AG09309 (cell line): ENCODE measurements at regions not wholly inside any gene's neighbourhood (a gene's known extent, or its start where the extent isn't known, plus 50 kb on each side); places are given as distances from the start of the nearest gene placed in this dataset.

ENCODE experiments used
- DNase-seq: peaks from one replicate; pipeline ENCODE4 v3.0.0-alpha.2; 2010; ENCODE audit warnings: low read depth
- H3K4me3 ChIP-seq: 2 replicates; pipeline ENCODE4 v1.5.1; 2011; ENCODE audit warnings: mild to moderate bottlenecking, low read depth, low read length, moderate library complexity; ENCODE audit not compliant: control insufficient read depth
- TF ChIP-seq, protein P1 (sequence below): IDR thresholded peaks from 2 replicates; pipeline ENCODE4 v1.5.1; 2011; ENCODE audit warnings: mild to moderate bottlenecking, low read depth, low read length, inconsistent platforms; ENCODE audit not compliant: insufficient read depth, control insufficient read depth; ENCODE audit errors: missing control alignments

DNA sequence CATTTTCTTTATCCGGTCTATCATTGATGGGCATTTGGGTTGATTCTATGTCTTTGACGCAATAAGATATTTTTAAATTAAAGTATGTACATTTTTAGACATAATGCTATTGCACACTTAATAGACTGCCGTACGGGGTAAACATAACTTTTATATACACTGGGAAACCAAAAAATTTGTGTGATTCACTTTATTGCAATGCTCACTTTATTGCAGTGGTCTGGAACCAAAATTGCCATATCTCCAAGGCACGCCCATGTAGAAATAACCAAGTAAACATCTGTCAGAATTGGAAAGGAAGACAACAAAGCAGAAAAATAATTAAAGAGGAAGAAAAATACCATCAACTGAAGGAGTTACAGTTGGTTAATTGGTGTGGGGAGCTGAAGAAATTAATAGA lies 205.8 kb upstream of the CTAGE1 start:
- H3K4me3 ChIP-seq = no peak overlapping the region
- DNase-seq = no peak
- TF ChIP-seq, protein P1, sequence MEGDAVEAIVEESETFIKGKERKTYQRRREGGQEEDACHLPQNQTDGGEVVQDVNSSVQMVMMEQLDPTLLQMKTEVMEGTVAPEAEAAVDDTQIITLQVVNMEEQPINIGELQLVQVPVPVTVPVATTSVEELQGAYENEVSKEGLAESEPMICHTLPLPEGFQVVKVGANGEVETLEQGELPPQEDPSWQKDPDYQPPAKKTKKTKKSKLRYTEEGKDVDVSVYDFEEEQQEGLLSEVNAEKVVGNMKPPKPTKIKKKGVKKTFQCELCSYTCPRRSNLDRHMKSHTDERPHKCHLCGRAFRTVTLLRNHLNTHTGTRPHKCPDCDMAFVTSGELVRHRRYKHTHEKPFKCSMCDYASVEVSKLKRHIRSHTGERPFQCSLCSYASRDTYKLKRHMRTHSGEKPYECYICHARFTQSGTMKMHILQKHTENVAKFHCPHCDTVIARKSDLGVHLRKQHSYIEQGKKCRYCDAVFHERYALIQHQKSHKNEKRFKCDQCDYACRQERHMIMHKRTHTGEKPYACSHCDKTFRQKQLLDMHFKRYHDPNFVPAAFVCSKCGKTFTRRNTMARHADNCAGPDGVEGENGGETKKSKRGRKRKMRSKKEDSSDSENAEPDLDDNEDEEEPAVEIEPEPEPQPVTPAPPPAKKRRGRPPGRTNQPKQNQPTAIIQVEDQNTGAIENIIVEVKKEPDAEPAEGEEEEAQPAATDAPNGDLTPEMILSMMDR = no peak

DNA sequence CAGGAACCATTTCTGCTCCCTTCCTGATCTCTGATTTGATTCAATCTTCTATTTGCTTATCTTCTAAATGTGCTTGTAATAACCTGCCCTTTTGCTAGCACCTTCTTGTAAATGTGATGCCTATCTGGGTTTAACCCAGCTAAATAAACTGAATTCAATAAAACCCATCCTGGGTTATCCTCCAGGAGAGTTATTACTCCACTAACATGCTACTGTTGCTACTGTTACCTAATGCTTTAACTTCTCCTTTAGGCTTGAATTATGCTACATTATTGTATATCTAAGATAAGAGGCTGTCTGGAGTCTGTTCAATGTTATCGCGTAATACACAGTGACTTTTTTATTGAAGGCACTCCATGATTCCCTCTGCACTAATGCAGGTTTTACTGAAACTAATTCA lies 206.5 kb upstream of the CTAGE1 start:
- DNase-seq = no peak
- H3K4me3 ChIP-seq = no peak overlapping the region
- TF ChIP-seq, protein P1 = no peak

DNA sequence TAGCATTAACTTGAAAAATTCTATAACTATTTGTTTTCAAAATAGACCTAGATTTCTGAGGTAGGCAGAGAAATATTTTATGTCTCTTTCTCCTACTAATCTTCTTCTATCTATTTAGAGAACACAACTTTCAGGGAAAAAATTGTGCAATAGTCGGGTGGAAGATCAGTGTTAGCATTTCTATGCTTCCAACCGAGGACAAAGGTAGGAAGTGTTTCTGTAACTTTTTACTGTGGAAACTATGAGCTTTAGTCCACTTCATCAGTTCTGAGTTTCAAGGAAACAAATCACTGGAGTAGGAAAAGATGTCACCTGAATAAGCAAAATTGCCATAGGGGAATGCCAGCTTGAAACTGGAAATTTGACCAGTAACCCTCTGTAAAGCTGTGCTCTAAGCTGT lies 207.7 kb upstream of the CTAGE1 start:
- TF ChIP-seq, protein P1 = no peak
- no peak overlapping the region for H3K4me3 ChIP-seq
- DNase-seq = no peak

DNA sequence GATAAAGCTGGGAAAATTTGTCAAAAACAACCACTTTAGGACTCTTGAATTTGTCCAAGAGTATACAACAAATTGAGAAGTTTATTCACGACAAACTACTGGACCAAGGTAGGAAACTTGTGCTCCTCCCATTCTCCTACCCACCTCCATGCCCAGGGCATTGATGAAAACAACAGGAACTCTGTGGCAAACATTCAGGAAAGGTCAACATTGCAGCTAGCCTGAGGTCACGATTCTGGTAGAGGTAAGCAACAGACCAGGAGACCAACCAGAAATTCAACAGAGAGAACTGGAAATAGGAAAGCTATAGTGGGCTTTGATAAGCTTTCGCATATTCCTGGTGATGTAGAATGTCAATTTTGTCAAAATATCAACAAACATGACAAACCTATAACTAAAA lies 209.1 kb upstream of the CTAGE1 start:
- H3K4me3 ChIP-seq = no peak overlapping the region
- TF ChIP-seq, protein P1 = no peak
- no peak for DNase-seq

DNA sequence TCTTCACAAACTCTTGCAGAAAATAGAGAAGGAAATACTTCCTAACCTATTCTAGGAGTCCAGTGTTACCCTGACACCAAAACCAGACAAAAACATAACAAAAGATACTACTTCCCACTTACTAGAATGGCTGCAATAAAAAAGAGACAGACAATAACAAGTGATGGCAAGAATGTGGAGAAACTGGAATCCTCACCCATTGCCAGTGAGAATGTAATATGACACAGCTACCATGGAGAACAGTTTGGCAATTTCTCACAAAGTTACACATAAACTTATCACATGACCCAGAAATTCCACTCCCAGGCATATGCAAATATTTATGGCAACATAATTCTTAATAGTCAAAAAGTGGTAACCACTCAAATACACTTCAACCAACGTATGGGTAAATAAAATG lies 209.8 kb upstream of the CTAGE1 start:
- no peak for DNase-seq
- TF ChIP-seq, protein P1 = no peak
- no peak overlapping the region for H3K4me3 ChIP-seq

DNA sequence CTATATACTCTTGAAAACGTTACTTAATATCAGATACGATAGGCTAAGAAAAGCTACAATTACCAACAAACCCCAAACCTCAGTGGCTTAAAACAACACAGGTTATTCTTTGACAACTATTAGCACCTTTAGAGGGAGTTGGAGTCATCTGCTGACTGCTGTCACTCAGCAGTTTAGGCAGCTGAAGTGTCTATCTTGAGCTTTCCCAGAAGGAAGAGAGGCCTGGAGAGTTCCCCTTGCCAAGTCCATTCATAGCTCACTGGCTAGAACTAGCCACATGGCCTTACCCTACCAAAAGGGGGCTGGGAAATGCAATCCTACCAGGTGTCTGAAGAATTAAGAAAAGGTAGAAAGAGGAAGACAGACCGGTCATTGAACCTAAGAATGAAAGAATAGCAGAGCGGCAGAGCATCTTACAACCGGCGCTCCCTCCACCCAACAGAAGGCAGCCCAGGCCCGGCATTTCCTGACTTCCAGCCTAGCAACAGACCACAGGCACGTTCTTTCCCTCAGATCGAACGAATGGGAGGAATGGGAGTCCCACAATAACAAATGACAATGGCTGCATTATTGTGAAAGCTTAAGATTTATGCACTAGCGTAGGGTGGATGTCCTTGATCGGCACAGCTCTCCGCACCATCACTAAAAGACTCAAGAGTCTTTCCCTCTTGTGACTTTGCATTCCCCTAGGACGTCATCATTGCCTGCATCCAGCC lies 211.2 kb upstream of the CTAGE1 start:
- DNase-seq = no peak
- TF ChIP-seq, protein P1 = no peak
- no peak overlapping the region for H3K4me3 ChIP-seq
